Uterus (tissue), 3 donors: ENCODE measurements at regions not wholly inside any gene's neighbourhood (a gene's known extent, or its start where the extent isn't known, plus 50 kb on each side); places are given as distances from the start of the nearest gene placed in this dataset.

Experiments used
- DNase-seq, 2 donors: peaks; one replicate each; pipeline ENCODE4 v3.0.0-alpha.2; 2019 to 2020
- H3K27ac ChIP-seq, 2 donors: fragments of 200-600 bp; sonication (generic); 1 replicate in 1 of 2; 2 replicates in 1 of 2; pipeline ENCODE4 v1.5.1; 2016 to 2018
- H3K27me3 ChIP-seq, 2 donors: fragments of 200-600 bp; sonication (generic); one replicate each; pipeline ENCODE4 v1.5.1; 2018 to 2019; ENCODE audit warnings: control low read depth in 1 of 2
- H3K36me3 ChIP-seq, 2 donors: fragments of 200-600 bp; sonication (generic); one replicate each; pipeline ENCODE4 v1.5.1; 2019; ENCODE audit warnings: control low read depth in 1 of 2
- H3K4me1 ChIP-seq, 2 donors: fragments of 200-600 bp; sonication (generic); one replicate each; pipeline ENCODE4 v1.5.1; 2018 to 2019; ENCODE audit warnings: control low read depth in 1 of 2
- H3K4me3 ChIP-seq, 2 donors: fragments of 200-600 bp; sonication (generic); 1 replicate in 1 of 2; 2 replicates in 1 of 2; pipeline ENCODE4 v1.5.1; 2018 to 2019; ENCODE audit warnings: mild to moderate bottlenecking in 1 of 2
- H3K9me3 ChIP-seq, 2 donors: fragments of 200-600 bp; sonication (generic); one replicate each; pipeline ENCODE4 v1.5.1; 2019; ENCODE audit warnings: control low read depth in 1 of 2
- CTCF ChIP-seq, 4 experiments: fragments of 200-600 bp in 2 of 4; fragments of 450-650 bp in 2 of 4; sonication (generic) in 2 of 4; IDR thresholded peaks; one replicate each; pipeline ENCODE4 v1.5.1; 2016 to 2019; ENCODE audit warnings: antibody characterized with exemption in 4 of 4, mild to moderate bottlenecking in 2 of 4, moderate library complexity in 1 of 4
- POLR2A ChIP-seq, 2 donors: fragments of 450-650 bp; IDR thresholded peaks; one replicate each; pipeline ENCODE4 v1.6.1; 2016; ENCODE audit warnings: antibody characterized with exemption in 2 of 2, mild to moderate bottlenecking in 1 of 2, moderate library complexity in 1 of 2
- intact Hi-C: fragments of 100-400 bp; cut with DNase I; formaldehyde crosslinking; loops from one replicate; pipeline ENCODE4 v1.15.1; 2023; ENCODE audit warnings: low total_unique reads
- donor health status: DM: yes; HTN: yes; CAD: no.

- DNase-seq = no peak
Observed at GRCh38 chr20:51236421-51236820, 213.5 kb upstream of the KCNG1 start.

GRCh38 chr20:51233345-51233744 is 210.4 kb upstream of the KCNG1 start:
- no peak for TF ChIP-seq CTCF (IDR thresholded peaks at IDR 0.05)
- no peak for TF ChIP-seq POLR2A (IDR thresholded peaks at IDR 0.05)
- Histone ChIP-seq H3K9me3 (no peaks in the 10 kb centered on the region), H3K27ac (no peak overlapping the region), H3K27me3 (no peaks in the 10 kb centered on the region), H3K4me1 (no peaks in the 10 kb centered on the region), H3K36me3 (no peaks in the 10 kb centered on the region), H3K4me3 (no peak overlapping the region)
- DNase-seq = no peak
- intact Hi-C loops = no loop called here

More at GRCh38 chr20:51236421-51236820, 213.5 kb upstream of the KCNG1 start:
- no peaks in the 10 kb centered on the region for H3K9me3 ChIP-seq
- no peaks in the 10 kb centered on the region for H3K36me3 ChIP-seq
- no peak overlapping the region for H3K4me3 ChIP-seq
- intact Hi-C loops = no loop called here
- no peaks in the 10 kb centered on the region for H3K27me3 ChIP-seq
- no peaks in the 10 kb centered on the region for H3K4me1 ChIP-seq
- TF ChIP-seq POLR2A (IDR thresholded peaks at IDR 0.05) (no peak), CTCF (IDR thresholded peaks at IDR 0.05) (no peak)
- no peak overlapping the region for H3K27ac ChIP-seq

- H3K4me1 ChIP-seq = no peaks in the 10 kb centered on the region
- no peak for TF ChIP-seq POLR2A (IDR thresholded peaks at IDR 0.05)
- TF ChIP-seq CTCF (IDR thresholded peaks at IDR 0.05) = no peak
- no peak overlapping the region for H3K4me3 ChIP-seq
- no peaks in the 10 kb centered on the region for H3K9me3 ChIP-seq
- no peak overlapping the region for H3K27ac ChIP-seq
- no peaks in the 10 kb centered on the region for H3K36me3 ChIP-seq
- no peaks in the 10 kb centered on the region for H3K27me3 ChIP-seq
- no peak for DNase-seq
- intact Hi-C loops = no loop called here
Observed at GRCh38 chr20:51230727-51231126, 207.8 kb upstream of the KCNG1 start.

- no peak for DNase-seq
- no peaks in the 10 kb centered on the region for H3K27me3 ChIP-seq
- H3K9me3 ChIP-seq = no peaks in the 10 kb centered on the region
- intact Hi-C loops = no loop called here
- TF ChIP-seq POLR2A (IDR thresholded peaks at IDR 0.05) = no peak
- no peak for TF ChIP-seq CTCF (IDR thresholded peaks at IDR 0.05)
- H3K4me3 ChIP-seq = no peak overlapping the region
- no peaks in the 10 kb centered on the region for H3K36me3 ChIP-seq
- no peak overlapping the region for H3K27ac ChIP-seq
- no peaks in the 10 kb centered on the region for H3K4me1 ChIP-seq
Observed at GRCh38 chr20:51228763-51229162, 205.9 kb upstream of the KCNG1 start.

DNA sequence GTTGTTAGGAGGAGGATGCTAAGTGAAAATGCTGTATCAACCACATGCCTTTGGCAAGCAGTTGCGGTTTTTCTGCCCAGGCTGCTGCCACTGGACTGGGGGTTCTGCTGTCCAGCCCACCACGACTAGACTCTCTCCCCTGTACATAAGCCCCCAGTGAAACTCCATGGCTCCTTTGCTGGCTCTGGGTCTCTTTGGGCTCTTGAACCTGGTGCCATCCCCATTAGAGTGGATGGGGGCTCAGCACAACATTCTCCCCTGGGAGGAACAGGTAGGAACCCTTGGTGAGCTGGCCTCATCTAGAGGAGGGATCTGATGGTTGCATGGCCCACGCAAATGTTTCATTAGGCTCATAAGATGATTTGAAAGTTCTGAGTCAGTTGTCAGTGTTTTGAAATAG is 204.8 kb upstream of the KCNG1 start:
- no peak overlapping the region for H3K4me3 ChIP-seq
- intact Hi-C loops = no loop called here
- TF ChIP-seq POLR2A (IDR thresholded peaks at IDR 0.05) (no peak), CTCF (IDR thresholded peaks at IDR 0.05) (no peak)

More for the DNA sequence above, 204.8 kb upstream of the KCNG1 start:
- H3K27me3 ChIP-seq = no peaks in the 10 kb centered on the region
- H3K4me1 ChIP-seq = no peaks in the 10 kb centered on the region
- no peaks in the 10 kb centered on the region for H3K9me3 ChIP-seq
- DNase-seq = no peak
- no peaks in the 10 kb centered on the region for H3K36me3 ChIP-seq
- no peak overlapping the region for H3K27ac ChIP-seq
